Uterus (tissue), 2 donors: ENCODE measurements at regions not wholly inside any gene's neighbourhood (a gene's known extent, or its start where the extent isn't known, plus 50 kb on each side); places are given as distances from the start of the nearest gene placed in this dataset.

ENCODE experiments used
- CTCF ChIP-seq, 4 experiments: fragments of 200-600 bp in 2 of 4; fragments of 450-650 bp in 2 of 4; sonication (generic) in 2 of 4; IDR thresholded peaks; one replicate each; pipeline ENCODE4 v1.5.1; 2016 to 2019; ENCODE audit warnings: antibody characterized with exemption in 4 of 4, mild to moderate bottlenecking in 2 of 4, moderate library complexity in 1 of 4
- POLR2A ChIP-seq, 2 donors: fragments of 450-650 bp; IDR thresholded peaks; one replicate each; pipeline ENCODE4 v1.6.1; 2016; ENCODE audit warnings: antibody characterized with exemption in 2 of 2, mild to moderate bottlenecking in 1 of 2, moderate library complexity in 1 of 2

DNA sequence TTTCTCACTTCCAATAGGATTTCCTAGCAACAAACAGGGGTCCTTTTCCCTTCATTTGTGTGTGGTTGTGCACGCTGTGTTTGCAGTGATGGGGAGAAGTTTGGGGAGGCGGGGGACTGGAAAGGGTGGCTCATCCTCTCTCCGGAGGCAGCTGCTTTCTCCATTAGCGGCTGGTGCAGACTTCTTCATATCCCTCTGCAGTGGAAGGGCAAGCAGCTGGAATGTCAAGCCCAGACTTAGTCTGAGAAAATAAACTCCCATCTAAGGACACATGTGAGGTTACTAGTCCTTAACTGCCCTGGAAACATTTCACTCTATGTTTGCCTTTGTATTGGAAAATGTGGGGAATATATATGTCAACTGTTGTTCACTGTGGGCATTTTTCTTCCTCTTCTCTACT, 467.0 kb upstream of the RASGRP1 start:
- TF ChIP-seq CTCF (IDR thresholded peaks at IDR 0.05) = no peak
- TF ChIP-seq POLR2A (IDR thresholded peaks at IDR 0.05) = no peak
